ENCODE measurements at regions not wholly inside any gene's neighbourhood (a gene's known extent, or its start where the extent isn't known, plus 50 kb on each side); places are given as distances from the start of the nearest gene placed in this dataset.

DNA sequence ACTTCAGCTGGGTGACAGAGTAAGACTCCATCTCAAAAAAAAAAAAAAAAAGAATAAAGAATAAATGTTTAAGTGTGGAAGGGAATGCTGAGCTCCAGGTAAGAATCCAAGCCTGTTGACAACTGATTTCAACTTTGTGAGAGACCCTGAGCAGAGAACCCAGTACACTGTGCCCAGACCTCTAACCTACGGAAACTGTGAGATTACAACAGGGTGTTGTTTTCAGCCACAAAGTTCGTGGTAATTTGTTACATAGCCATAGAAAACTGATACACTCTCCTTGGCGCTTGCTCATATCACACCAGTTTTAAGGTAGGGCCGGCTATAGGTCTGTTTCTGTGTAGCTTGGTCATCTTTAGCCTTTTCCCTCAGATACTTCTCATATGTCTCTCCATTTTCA, 98.4 kb upstream of the PAPOLG start:
- DNase-seq (ENCODE audit: low read depth): no peak

DNA sequence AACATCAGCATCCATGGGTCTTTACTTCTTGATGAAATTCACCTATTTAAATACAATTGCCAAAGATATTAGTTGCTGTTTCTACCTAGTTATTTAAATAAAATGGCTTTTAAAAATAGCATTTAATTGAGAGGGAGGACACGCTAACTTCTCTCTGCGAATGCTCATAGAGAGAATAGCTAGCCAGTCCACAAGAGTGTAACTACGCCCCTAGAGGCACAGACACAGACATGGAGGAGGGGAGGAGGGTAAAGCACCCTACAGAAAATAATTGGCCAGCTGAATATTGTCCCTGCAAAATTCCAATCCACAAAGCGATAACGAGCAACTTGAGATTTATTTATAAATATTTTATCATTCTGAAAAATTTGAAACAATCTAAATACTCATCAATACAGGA, 97.0 kb upstream of the PAPOLG start:
- no peak for DNase-seq (ENCODE audit: low read depth)

DNA sequence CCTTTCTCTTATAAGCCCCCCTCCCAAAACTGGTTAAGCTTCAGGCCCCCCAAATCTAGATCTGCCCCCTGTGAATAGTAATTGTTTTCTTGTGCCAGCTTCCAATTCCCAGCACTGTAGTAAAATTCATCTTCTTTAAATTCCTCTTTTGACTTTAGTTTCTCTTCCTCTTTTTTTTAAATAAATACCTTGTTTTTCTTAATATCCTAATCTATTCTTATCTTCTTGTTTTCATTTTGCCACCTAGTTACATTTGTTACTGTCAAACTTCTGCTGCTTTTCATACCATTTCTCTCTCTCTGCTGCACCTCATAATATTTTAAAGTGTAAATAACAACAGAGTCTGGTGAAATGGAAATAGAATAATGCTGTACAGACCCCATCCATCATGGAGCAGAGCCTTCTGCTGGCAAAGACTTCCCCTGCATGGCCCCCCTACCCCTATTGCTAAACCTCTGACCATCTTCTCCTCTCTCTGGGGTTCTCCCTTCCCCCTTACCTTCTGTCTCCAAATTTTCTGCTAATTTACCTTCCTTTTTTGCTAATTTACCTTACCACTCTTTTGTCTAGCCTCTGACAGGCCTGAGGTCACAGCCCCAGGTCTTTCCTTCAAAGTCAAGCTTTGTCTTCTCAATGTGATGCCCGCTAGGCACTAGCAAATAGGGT, 94.9 kb upstream of the PAPOLG start:
- DNase-seq (ENCODE audit: low read depth): no peak

DNA sequence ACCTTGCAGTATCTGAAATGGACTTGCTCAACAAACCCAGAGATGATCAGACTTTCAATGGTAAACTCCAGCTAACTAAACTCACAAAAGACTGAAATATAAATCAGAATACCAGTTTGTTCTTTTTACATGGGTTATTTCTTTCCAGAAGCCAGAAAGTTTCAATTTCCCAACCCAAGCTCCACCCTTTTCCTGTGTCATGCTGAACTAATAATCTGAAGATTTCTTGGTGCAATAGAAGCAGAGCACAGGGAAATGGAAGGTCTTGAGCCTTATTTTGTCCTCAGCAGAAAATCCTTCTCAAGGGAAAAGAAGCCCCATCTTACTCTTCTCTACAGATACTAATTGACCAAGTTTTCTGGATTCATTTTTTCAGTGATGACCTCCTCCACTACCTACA, 93.3 kb upstream of the PAPOLG start:
- DNase-seq (ENCODE audit: low read depth): no peak

DNA sequence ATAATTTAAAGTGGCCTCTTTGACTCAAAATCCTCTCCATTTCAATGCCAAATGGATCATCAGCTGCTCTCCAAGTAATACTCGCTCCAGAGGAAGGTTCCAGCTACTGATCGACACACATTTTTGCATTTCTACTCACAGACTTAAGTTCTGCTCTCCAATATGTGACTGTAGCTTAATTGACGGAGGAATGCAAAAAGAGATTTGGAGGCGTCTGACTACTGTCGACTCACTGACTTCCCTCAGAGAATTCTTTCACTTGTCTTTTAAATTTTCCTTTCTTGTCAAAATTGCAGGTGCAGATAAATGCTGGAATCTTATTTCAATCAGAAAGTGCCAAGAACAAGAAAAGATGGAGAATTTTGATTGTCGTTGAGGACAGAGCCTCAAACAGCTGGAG, 84.1 kb upstream of the PAPOLG start:
- DNase-seq (ENCODE audit: low read depth): no peak

DNA sequence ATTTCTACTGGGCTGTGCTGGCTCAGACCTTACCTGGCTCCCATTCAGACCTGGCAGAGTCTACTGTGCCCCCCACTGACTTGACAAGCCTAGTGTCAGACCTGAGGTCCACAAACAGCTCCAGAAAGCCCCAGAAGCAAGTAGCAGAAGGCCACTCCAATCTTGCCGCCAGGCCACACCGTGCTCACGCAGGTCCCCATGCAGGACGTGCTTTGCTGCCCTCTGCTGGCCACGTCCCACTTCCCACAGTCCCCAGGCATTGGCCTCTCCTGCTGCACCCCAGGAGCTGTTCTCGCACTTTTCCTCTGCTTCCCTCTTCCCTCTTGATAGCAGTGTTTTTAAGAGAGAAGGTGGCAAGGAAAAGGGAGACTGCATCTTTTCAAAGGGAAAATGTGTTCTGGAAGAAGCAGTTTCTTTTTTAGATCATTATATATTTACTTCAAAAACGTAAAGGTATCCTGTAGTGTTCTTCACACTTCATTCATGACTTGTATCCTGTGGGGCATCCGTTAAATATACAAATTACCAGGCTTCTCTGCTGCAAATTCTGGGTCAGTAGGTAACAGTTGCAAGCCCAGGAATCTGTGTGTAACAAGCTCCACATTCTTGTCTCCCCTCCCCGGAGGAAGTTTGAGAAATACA, 81.4 kb upstream of the PAPOLG start:
- peak; percentile 55 for DNase-seq (ENCODE audit: low read depth)

DNA sequence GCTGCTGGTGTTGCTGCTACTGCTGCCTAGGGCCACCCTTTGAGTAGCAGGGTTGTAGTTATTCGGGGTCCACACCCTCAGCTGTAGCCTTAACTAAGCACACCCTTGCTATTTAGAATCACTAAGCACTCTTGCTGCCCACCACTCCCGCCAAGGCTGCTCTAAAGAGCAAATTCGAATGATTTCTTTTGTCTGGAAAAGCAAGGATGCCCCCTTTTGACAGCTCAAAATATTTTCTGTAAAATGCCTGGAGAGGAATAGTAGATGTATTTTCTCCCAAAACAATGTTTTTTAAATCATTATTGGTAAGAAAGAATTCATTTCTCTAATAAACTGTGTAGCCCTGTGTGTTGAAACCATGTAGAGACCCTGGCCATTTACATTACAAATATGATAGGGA, 80.8 kb upstream of the PAPOLG start:
- DNase-seq (ENCODE audit: low read depth): no peak

DNA sequence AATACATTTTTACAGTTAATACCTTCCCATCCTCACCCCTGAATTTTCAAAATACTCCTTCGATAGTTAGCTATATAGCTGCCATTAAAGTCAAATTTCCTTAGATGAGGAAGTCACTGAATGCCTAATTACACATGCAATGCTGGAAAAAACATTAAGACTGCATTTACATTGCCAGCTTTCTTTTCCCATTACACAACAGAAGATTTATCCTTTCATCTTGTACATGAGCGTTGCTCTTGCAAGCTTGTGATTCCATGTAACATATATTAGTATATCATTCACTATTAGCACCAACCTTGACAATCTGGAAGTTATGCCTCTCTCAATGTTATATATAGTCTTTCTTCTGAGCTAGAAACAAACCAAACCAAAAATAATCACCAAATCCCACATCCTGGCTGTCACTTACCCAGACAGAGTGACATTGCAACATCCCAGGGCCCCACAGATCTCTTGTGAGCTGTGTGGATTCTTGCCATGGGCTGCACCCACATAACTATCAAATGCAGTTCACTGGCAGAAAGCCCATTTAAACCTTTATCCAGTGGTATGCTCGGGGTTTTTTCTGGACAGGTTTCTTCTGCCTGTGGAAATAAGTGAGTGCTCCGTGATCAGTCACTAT, 79.2 kb upstream of the PAPOLG start:
- no peak for DNase-seq (ENCODE audit: low read depth)

DNA sequence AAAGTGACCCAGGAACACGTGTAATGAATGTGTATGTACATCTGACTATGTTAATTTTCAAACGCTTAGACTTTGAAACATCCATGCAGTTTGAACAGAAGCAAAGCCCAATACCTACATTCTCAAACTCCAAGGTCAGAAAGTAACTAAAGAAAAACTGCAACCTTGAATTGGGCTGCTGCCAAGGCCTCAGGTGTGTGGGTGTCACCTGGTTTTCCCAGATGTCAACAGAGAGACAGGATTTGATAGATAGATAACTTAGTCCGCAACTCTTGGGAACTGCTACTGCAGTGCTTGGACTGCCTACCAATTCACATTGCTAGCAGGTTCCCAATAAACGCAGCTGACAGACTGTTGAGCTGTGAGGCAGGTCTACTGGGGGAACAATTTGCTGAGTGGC, 78.7 kb upstream of the PAPOLG start:
- DNase-seq (ENCODE audit: low read depth): no peak

DNA sequence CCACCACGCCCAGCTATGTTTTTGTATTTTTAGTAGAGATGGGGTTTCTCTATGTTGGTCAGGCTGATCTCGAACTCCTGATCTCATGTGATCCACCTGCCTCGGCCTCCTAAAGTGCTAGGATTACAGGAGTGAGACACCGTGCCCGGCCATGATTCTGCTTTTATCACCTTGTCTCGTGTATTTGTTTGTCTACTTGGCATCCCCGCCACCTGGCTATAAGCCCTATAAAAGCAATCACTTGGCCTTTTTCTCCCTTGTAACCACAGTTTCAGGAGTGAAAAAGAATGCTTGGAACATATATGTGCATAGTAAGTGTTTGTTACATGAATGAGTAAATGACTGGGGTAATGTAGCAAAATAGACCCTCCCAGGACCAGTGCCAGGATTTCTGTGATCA, 77.5 kb upstream of the PAPOLG start:
- no peak for DNase-seq (ENCODE audit: low read depth)

DNA sequence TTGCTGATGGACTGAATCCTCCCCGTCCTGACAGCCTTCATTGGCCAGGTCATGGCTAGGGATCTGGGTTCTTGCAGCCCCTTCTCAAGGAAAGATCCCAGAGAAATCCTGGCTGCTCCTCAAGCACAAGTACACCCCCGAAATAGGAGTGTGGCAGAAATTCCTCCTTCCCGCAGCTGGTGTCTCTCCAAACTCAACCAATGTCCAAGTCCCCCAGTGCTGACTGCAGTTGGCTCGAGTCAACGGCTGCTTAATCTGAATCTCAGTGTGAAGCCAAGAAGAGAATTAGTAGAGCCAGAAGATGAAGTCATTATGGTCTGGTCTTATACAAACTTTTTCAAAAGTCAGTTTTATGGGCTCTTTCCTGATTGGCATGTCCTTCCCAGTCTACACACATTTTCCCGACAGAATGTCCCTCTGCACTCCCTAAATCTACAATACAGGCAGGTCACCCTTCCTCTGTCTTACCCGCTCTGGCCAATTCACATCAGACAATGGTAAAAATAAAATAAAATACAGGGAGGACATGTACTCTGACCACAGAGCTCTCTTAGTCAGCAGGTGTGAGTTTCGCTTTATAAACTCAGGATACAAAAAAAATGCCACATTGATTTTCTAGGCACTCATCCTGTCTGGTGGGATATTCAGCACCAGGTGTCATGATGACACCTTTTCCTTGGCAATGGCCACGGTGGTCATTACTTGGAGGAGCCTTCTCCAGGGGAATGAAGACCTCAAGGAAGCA, 76.9 kb upstream of the PAPOLG start:
- no peak for DNase-seq (ENCODE audit: low read depth)

DNA sequence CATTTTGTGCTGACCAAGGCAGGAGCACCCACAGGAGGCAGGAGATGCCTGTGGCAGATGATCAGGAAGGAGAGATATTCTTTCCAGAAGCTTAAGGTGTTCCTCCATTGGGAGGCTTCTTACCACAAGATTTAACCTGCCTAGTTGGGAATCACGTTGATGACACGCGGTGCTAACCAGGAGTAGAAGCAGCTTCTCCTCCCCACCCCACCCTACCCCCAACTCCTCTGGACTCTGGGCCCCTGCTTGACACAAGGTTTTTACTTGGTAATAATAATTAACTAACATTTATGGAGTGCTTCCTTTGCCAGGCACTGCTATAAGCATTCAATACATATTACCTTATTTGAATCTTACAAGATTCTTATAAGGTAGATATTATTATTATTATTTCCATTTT, 62.5 kb upstream of the PAPOLG start:
- DNase-seq (ENCODE audit: low read depth): no peak

DNA sequence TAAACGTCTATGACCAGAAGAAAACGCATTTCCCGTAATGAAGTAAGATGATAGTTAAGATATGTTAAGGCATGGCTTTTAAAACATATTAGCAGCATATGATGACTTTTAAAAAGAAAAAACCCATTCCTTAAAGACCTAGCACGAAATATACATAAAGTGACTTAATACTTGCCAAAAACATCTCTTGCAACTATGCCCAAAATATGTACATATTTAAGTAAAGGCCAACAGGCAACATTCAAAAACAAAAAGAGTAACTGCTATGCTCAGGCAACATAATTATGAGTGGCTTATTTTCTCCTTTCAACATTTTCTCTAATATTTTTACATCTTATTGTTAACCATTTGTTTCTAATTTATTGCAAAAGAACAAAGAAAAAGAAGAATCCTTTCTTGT, 60.3 kb upstream of the PAPOLG start:
- DNase-seq (ENCODE audit: low read depth): no peak

DNA sequence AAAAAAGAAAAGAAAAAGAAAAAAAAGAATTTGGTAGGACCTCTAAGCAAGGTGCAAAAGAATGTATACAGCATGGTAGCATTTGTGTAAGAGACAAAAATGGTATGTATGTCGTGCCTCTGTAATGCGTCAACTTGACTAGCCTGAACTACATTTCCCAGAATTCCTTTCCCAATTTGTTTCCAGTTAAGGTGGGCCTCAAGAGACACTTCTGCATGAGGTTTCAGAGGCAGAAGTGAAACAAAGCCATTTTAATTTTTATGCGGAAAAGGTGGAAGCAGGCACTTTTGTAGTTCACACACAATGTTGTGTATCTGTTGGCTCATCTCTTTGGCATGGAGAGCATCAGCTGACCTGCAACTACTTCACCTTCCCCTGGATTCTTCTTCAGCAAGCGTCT, 56.5 kb upstream of the PAPOLG start:
- no peak for DNase-seq (ENCODE audit: low read depth)

DNA sequence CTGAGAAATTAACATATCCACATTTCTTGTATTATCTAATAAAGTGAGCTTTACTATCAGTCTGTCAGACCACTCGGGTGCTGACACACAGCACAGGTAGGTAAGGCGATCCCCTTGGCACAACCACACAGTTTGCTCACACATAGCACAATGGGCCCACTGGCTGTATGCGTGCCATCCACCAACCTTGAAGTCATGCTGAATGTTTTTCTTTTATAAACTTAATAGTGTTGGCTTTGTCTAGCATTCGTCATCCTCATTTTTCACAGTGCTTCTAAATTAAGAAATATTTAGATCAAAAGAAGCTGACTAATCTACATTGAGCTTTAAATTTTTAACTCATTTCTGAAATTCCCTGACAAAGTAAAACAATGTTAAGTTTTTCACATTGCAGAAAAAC, 50.0 kb upstream of the PAPOLG start:
- DNase-seq (ENCODE audit: low read depth): no peak
